D721Med (cell line): ENCODE measurements at regions not wholly inside any gene's neighbourhood (a gene's known extent, or its start where the extent isn't known, plus 50 kb on each side); places are given as distances from the start of the nearest gene placed in this dataset.

Source experiments
- DNase-seq: peaks from one replicate; pipeline ENCODE4 v3.0.0; 2011; ENCODE audit warnings: low spot score; ENCODE audit not compliant: insufficient read length
- FAIRE-seq: peaks from 2 replicates; lab custom pipeline; 2011; peaks lifted over from hg19 to GRCh38; lab: Jason Lieb, UNC
- TF ChIP-seq, protein P1 (sequence below): IDR thresholded peaks from 2 replicates; pipeline ENCODE4 v1.5.1; 2012; ENCODE audit warnings: mild to moderate bottlenecking, control low read depth; ENCODE audit not compliant: insufficient read depth; ENCODE audit errors: missing control alignments

DNA sequence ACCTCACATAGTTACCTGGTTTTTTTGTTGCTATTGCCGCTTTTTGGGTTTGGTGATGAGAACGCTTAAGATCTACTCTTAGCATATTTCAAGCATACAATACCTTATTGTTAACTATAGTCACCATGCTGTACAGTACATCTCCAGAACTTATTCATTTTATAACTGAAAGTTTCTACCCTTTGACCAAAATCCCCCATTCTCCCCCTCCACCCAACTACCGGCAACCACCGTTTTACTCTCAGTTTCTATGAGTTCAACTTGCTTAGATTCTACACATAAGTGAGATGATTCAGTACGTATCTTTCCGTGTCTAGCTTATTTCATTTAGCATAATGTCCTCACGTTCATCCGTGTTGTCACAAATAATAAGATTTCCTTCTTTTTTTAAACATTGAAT is 86.7 kb upstream of the IL6 start:
- FAIRE-seq (no peak), DNase-seq (no peak)
- TF ChIP-seq, protein P1, sequence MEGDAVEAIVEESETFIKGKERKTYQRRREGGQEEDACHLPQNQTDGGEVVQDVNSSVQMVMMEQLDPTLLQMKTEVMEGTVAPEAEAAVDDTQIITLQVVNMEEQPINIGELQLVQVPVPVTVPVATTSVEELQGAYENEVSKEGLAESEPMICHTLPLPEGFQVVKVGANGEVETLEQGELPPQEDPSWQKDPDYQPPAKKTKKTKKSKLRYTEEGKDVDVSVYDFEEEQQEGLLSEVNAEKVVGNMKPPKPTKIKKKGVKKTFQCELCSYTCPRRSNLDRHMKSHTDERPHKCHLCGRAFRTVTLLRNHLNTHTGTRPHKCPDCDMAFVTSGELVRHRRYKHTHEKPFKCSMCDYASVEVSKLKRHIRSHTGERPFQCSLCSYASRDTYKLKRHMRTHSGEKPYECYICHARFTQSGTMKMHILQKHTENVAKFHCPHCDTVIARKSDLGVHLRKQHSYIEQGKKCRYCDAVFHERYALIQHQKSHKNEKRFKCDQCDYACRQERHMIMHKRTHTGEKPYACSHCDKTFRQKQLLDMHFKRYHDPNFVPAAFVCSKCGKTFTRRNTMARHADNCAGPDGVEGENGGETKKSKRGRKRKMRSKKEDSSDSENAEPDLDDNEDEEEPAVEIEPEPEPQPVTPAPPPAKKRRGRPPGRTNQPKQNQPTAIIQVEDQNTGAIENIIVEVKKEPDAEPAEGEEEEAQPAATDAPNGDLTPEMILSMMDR: no peak

DNA sequence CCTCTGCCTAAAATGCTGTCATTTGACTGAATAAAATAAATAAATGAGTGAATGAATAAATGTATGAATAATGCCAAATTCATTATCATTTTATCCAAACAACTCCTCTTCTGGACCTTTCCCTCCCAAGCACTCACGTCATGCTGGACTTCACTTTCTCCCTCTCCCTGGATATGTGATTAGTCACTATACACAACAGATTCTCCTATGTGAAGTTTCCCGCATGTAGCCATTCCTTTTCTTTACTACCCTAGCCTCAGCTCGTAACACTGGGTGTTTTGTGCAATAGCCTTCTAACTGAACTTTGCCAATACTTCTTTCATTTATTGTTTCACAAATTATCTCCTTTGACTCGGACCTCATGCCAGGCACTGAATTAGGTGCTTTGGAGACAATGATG is 87.6 kb upstream of the IL6 start:
- TF ChIP-seq, protein P1: no peak
- no peak for DNase-seq
- no peak for FAIRE-seq

DNA sequence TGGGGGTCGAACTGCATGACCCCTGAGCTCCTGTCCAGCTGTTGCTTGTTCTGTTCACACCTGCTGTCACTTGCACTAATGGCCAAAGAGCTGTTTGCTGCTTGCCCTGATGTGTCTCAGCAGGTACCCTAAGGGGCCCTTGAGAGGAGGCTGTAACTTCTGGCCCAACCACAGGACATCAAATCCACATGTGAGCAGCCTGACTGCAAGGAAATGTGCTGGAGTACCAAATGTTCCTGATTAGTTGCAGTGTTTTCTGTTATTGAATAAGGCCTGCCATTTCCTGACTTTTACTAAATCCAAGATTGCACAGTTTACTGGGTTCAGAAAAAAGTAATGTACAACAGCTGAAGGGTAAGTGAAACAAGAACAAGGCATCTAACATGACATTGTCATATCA is 91.7 kb upstream of the IL6 start:
- DNase-seq: no peak
- FAIRE-seq: no peak
- TF ChIP-seq, protein P1: no peak

DNA sequence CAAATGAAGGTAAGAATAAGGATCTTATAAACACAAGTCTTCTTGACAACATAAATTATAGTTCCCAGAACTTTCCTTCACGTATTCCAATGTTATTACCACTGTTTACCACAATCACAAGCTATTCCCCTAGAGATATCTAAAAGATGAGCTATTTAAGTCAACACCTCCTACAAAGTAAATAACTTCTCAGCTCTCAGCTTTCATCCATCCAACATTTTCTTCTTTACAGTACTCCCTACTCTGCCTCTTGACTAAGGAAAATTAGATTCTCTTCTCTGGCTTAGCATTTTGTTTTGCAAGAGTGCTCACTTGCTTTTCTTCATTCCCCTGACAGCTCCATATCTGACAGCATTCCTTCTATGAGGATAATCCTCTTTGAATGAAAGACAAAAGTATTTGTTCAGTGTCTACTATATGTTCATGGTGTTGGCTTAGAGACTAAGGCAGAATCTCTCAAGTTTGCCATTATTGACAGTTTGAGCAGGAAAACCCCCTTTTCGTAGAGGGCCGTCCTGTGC is 93.0 kb upstream of the IL6 start:
- DNase-seq: no peak
- TF ChIP-seq, protein P1: no peak
- FAIRE-seq: no peak

DNA sequence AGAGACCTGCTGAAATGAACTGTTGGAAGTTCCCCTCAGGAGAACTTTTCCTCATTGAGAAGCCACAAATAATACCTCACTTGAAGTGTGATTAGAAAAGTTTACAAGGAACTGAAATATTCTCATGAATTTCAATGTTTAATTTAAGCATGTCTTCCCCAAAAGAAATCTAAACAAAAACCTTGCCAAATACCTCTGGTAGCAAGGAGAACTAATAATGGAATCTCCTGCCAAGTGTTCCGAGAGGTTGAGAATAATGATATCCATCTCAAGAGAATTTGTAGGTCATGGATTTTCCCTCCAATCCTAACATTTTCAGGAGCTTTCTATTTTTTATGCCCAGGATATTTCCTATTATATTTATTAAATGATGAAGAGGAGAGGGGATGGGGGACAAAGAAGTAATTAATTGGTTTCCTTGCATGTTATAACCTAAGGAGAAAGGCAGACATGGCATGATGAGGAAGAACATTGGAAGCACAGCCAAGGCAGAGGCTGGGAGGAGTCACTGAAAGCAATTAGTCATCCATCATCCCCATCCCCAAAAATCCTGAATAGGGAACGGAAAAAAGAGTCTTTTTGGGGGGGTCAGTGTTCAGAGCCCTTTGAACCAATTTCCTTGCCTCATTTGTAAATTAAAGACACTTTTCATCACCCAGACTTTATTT is 93.6 kb upstream of the IL6 start:
- DNase-seq: no peak
- TF ChIP-seq, protein P1: no peak
- FAIRE-seq: no peak

DNA sequence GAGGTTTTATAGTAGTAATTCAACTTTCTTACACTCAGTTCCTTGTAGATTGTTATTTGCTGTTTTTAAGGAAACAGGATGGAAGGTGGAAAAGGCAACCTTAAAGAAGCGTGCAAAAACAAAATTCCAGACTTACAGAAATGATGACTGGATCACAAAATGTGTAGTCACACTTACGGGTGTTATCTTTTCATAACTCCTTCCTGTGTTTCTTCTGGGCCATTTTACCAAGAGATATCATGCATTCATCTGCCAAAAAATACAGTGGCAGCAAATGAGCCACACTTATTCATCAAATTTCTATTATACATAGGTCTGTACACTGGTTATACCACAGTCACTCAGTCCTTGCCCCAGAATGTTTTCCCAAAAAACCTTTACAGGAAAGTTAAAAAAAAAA is 94.3 kb upstream of the IL6 start:
- FAIRE-seq (no peak), DNase-seq (no peak)
- TF ChIP-seq, protein P1: no peak

DNA sequence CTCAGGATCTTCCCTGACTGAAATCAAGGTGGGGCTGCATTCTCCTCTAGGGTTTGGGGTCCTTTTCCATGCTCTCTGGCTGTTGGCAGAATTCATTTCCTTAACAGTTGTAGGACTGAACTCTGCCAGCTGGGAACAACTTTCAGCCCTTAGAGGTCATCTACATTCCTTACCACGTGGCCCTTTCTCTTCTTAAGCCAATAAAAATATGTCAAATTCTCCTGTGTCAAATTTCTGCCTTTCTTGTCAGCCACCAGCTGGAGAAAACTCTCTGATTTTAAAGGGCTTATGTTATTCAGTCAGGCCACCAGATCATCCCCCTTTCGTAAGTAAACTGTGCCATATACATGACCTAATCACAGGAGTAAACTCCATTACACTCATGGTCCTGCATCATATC is 95.3 kb upstream of the IL6 start:
- FAIRE-seq (no peak), DNase-seq (no peak)
- TF ChIP-seq, protein P1: no peak
